ENCODE measurements at regions not wholly inside any gene's neighbourhood (a gene's known extent, or its start where the extent isn't known, plus 50 kb on each side); places are given as distances from the start of the nearest gene placed in this dataset.
A peak's percentile ranks its signal among the peaks of the same experiment; 100 is the strongest.
"Not testable (repeated sequence)": the region's sequence is repeated elsewhere in the genome, so short reads cannot be mapped to it uniquely, and the experiment has no call there.

DNA sequence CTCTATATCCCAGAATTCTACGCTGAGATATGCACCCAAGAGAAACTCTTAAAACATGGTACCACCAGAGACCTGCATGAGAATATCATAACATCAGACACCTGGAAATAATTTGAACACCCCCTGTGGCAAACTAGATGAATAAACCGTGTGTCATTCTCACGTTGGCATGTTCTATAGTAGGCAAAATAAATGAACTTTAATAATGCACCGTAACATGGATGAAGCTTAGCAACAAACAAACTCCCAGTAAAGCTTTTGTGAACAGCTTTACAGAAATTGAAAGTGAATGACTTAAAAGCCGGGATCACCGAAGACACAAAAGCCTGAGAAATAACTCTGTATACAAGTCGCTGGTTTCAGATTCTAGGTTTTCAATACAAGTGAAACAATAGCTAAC, 1166.8 kb upstream of the CITED2 start:
- peak; percentile 8 for DNase-seq

DNA sequence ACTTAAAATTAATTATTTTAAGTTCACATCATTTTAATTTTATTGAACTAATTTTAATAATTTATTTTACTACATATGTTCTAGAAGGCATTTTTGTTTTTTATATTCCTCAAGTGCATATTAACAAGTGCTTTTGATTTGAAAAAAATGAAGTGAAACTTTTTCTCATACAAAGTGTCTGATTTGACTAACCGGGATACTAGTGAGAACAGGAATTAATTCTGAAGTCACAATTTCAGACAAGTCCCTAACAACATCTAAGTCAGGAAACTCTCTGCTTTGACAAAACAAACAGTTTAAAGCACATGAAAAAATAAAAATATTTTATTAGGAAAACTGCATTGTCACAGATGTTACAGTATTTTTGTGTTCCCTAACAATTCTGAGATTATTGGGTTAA, 1166.3 kb upstream of the CITED2 start:
- no peak for DNase-seq

DNA sequence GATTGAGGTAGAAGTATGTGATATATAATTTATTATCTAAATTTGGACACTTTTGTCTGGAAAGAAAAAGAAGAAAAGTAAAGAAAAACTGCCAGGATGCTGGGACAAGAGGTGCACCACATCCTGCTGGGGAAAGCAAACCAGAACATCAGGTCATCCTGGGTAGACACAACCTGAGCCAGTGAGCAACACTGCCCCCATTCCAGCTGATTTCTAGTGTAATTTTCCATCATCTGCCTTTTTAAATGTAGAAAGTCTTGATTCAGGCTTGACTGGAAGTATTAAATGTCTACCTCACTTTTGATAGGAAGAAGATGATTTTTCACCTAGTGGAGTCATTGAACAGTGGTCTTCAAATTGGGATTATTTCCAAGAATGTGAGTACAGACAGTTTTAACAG, 1164.5 kb upstream of the CITED2 start:
- DNase-seq, result no peak

DNA sequence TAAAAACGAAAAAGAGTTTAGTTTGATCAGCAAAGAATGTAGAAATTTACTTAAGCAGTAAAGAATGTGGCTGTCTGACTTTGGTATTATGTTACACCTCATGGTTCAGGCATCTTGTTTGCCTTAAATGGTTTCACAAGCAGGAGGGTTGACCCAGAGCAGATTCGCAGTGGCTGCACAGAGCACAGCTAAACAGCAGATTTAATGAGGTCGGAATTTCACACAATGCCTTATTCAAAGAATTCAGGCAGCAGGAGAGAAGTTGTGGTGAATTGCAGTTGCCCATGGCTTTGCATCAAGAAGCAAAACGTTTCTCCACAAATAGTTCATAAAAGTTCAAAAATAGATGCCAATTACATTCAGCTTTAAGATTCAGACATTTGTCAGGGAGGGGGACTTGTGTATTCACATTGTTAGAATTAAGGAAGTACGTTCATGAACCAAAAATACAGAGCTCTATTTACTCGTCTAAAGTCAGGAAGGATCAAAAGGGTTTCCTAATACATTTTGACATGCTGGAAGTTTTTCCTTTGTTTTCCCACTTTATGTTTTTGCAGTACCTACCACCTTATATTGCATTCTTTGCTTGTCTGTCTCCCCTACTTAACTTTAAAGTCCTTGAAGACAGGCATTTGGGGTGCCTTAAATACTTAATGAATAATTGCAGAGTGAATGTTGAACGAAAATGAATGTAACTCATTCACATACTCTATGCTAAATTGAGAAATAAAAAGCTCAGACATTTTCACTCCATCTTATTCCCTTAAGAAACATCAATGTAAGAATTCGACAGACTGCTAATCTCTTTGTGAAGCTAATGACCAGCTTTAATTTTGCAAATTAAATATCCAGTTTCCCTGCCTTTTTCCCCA, 1163.6 kb upstream of the CITED2 start:
- DNase-seq, result peak; percentile 41

DNA sequence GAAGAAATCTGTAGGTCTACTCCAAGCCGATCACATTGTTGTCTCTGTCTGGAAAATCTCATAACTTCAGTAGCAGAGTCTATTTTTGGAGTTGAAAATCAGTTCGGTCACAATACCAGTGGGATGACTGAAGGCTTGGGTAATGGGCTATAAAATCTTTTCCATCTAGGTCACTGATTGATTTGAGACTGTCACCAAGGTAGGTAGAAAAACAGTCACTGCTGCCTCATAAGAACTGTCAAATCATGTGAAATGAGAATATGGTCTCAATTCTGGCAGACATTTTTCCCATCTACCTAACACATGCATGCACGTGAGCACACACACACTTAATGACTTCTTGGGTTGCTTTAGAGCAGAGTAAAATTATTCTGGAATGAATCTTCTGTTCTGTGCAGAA, 1162.8 kb upstream of the CITED2 start:
- peak; percentile 43 for DNase-seq

DNA sequence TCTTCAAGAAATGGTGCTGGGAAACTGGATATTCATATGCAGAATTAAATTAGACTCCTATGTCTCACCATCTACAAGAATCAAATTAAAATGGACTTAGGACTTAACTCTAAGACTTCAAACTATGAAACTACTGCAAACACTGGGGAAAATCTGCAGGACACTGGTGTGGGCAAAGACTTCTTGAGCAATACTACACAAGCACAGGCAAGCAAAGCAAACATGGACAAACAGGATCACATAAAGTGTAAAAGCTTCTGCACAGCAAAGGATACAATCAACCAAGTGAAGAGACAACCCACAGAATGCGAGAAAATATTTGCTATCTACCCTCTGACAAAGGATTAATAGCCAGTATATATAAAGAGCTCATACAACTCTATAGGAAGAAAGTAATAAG, 1161.1 kb upstream of the CITED2 start:
- no peak for DNase-seq

DNA sequence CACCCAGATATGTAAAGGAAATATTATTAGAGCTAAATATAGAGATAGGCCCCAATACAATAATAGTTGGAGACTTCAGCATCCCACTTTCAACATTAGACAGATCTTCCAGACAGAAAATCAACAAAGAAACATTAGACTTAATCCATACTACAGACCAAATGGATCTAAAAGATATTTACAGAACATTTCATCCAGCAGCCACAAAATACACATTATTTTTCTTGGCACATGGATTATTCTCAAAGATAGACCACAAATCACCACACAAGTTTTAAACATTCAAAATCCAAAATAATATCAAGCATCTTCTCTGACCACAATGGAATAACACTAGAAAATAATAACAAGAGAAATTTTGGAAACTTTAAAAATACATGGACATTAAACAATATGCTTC, 1159.1 kb upstream of the CITED2 start:
- DNase-seq, result no peak

DNA sequence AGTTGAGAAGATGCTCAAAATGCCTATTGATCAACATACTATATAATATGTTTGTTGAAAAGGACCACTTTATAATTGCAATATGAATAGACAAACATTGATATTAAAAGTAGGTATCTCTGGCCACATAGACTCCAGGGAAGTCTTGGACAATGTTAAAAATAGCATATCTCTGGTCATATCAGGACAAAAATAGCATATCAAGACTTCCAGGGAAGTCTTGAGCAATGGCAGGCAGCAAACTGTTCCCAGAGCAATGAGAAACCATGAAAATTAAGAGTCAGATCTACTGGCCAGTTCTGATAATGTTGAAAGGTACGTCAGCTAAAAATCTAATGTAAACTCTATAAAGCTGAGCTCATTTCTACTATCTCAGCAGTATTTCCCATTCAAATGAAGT, 1130.3 kb upstream of the CITED2 start:
- no peak for DNase-seq

DNA sequence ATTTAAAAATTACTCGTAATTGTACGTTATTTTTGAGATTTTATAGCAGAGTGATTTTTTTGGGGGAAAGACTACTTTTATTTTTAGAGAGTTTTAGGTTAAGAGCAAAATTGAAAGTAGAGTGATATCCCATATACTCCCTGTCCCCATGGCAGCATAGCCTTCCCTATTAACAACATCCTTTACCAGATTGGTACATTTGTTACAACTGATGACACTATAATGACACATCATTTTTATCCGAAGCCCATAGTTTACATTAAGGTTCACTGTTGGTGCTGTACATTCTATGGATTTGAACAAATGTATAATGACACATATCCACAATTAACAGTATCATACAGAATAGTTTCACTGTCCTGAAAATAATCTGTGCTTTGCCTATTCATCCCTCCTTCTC, 1126.4 kb upstream of the CITED2 start:
- DNase-seq, result no peak

DNA sequence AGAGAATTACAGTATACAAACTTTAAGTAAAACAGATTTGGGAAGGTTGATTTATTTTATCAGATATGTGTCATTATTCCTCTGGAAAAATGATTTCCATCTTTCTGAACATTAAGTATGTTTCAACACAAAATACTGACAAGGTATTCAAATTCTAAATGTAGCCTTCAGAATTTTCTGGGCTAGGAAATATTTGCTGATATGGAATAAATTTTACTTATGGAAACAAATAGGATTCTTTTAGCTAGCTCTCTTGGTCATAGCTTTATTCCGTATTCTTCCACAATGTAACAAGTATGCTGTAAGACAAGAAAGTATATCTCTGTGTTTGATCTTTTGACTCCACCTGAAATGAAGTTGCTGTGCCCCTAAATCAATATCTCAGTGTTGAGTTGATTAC, 1125.2 kb upstream of the CITED2 start:
- no peak for DNase-seq

DNA sequence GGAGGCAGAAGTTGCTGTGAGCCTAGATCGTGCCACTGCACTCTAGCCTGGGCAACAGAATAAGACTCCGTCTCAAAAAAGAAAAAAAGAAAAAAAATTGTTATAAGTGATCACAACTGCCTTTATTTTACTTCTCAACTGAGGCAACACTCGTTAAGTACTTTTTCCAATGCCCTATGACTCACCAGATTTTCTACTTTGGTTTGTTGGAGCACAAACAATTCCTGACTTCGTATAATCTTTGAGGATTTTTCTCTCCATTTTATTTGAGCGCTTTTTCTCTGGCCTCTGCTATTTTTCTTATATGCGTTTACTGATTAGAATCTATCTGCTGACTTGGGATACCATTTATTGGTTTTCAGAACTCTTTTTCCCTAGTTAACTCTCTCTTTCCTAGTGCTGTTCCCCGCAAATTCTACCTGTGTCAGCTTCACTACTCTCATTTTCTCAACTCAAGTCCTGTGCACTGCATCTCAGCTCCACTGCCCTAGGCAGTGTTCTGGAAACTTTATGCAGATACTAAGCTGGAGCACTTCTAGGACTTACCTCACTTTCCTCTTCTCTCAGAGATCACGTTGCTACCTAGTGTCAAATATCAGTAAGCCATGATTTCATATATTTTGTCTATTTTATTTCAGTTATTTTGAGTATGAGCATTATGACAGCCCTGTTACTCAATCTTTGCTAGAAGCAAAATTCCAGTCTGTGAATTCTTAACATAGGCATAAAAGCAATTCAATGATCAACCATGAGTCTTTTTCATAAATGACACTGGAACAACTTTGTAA, 1120.1 kb upstream of the CITED2 start:
- no peak for DNase-seq

DNA sequence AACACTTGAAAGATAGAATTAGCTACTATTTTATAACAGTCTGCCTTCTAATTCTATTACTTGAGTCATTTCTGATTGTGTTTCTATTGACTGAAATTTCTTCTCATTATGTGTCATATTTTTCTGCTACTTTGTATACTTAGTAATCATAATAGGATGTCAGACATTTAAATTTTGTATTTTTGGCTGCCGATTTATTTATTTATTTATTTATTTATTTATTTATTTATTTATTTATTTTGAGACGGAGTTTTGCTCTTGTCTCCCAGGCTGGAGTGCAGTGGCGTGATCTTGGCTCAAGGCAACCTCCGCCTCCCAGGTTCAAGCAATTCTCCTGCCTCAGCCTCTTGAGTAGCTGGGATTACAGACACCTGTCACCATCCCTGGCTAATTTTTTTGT, 1119.0 kb upstream of the CITED2 start:
- DNase-seq, result not testable (repeated sequence)

DNA sequence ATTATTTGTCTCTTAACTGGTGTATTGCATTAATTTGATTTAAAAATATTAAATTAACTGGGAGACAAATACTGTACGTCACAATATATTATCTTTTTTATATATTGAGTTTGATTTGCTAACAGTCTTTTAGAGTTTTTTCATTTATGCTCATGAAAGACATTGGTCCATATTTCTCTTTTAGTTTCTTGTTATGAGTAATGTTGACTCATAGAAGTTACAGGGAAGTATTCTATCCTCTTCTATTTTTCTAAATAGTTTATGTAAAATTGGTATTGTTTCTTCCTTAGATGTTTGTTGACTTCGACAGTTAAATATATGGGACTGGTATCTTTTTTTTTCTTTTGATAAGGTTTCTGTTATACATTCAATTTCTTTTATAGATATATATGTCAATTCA, 1115.6 kb upstream of the CITED2 start:
- no peak for DNase-seq

DNA sequence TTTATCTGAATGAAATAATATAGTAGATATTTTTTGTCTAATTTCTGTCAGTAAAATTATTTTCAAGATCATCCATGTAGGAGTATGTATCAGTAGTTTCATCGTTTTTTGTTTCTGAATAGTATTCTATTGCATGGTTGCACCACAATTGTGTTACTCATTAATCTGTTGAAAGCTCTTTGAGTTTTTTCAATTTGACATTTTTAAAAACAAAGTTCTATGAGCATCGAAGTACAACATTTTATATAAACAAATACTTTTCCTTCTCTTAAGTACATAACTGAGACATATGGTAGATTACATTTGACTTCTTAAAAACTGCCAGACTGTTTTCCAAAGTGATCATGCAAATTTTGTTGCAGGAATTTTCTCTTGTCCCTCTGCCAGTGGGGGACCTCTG, 1113.1 kb upstream of the CITED2 start:
- no peak for DNase-seq

DNA sequence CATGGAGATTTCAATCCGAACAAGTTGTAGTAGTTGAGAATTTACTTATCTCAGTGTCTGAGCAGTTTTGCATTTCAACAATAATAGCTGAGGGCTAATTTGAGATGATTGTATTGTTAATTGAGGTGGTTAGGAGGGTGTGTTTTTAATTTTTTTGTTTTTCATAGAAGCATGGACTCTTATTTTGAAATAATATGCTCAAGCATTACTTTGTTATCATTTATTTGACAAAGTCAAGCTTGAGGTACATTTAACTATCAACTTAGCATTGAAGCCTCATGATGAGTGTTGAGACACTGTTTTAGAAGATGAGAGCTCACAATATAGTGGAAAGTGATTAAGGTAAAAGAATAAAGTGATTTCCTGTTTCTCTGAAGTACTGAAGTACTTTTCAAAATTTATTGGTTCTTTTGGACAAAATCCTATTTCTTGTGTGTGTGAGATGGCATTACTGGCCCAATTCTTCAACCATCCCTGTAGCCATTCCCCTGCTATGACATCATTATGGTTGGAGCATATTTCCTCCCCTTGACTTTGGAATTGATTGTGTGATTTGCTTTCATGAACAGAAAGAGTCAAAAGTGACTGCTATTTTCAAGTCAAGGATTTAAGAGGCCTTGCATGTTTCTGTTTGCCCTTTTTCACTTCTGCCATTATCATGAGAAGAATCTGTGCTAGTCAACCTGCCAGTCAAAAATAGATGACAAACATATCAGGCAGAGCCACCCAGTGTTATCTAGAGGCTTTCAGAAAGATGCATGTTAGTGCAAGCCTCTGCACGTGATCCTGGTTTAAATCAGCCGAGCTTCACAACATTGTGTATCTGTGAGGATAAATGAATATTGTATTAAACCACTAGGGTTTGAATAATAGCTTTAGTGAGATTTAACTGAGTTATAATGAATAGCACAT, 1112.3 kb upstream of the CITED2 start:
- no peak for DNase-seq

DNA sequence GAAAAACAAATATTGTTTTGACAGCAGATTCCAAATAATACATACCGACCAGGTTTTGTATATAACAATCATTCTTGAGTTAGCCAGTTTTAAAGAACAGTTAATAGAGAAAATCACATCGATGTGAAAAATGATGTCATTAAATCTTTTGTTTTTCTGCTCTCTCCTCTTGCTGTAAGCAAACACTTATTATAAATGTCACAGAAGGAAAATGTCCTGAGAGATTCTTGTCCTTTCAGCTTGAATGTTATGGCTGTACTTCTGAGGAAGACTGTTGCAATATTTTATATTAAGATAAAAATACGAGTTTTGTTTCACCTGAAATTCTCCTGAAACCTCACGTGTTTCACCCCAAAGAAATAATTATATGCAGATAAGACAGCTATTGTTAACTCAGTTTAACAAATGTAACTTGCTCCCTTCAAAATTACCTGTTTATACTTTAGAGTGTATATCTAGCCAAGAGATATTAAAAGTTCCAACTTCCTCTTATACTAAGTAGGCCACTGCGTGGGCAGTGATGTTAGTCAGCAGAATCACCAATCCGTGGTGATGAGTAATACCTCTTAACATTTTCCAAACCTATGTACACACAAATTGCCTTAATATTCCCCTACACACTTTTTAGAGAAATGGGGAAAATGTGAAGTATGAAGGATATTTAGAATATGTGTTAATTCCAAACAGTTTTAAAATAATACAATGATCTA, 1111.4 kb upstream of the CITED2 start:
- DNase-seq, result no peak

DNA sequence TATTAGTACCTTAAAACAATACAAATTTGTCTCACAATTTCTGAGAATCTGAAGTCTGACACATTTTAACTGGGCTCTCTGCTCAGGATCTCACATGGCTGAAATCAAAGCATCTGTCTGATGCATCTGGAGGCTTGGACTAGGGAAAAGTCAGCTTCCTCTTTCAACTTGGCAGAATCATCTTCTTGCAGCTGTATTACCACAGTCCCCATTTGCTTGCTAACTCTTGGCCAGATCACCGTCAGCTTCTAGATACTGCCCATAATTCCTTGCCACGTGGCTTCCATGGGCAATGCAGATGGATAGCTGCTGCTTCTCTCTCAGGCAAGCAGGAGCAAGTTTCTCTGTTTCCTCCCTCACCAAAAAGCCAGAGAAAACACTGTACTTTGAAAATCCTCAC, 1106.4 kb upstream of the CITED2 start:
- peak; percentile 66 for DNase-seq

DNA sequence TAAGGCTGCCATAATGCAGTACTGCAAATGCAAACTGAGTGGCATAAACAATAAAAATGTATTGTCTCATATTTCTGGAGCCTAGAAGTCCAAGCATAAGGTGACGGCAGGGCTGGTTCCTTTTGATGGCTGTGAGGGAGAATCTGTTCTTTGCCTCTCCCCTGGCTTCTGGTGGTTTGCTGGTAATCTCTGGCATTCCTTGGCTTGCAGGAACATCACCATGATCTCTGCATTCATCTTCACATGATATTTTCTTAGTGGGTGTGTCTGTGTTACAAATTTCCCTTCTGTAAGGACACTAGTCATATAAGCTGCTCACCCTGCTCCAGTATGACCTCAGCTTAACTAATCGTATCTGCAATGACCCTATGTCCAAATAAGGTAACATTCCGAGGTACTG, 1104.2 kb upstream of the CITED2 start:
- no peak for DNase-seq

DNA sequence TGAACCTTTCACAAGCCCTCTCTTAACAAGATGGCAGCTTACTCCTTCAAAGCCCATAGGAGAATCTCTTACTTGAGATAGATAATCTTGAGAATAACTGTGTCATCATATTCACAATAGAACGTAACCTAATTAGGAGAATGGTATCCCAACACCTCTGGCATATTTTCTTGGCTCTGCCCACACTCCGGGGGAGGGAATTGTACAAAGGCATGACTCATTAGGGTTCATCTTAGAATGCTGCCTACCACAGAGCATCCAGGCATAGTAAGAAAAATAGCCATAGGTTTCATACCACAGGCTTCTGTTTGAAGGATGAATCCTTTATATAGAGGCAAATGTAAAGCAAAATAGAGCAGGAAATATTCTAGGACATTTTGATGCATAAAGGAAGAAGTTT, 1100.6 kb upstream of the CITED2 start:
- no peak for DNase-seq

DNA sequence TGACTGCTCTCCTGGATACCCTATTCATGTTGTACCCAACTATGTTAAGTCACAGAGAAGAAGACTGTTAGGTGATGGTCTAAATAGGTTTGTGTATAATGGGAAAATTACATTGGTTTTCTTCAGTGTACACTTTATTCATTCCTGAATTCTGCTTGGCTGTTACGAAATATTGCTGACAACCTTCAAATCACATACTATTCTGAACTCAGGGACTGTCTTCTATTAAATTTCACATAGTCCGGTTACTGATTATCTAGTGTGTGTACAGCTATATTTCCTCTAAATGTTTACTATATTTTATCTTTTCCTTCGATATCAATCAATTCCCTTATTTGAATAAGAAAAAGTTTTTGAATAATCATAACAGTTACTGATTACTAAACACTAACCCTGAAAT, 1090.3 kb upstream of the CITED2 start:
- no peak for DNase-seq

DNA sequence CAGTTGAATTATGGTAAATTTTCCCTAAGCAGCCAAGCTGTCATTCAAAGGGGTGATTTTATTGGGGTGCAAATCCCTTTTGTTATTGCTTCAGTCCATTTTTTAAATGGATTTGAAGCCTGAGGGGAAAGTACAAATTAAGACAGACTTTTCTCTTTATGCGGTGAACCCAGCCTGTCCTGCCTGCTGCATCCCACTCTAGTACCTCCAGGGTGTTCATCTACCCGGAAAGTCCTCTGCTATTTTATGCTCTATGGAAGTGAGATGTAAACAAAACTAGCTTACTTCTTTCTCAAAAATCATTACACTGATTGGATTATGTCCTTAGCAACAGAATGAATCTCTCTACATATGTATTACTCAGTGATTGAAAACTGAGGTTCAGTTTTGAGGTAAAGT, 1088.9 kb upstream of the CITED2 start:
- no peak for DNase-seq
